ENCODE measurements at regions not wholly inside any gene's neighbourhood (a gene's known extent, or its start where the extent isn't known, plus 50 kb on each side); places are given as distances from the start of the nearest gene placed in this dataset.
"Not testable (repeated sequence)": the region's sequence is repeated elsewhere in the genome, so short reads cannot be mapped to it uniquely, and the experiment has no call there.

DNA sequence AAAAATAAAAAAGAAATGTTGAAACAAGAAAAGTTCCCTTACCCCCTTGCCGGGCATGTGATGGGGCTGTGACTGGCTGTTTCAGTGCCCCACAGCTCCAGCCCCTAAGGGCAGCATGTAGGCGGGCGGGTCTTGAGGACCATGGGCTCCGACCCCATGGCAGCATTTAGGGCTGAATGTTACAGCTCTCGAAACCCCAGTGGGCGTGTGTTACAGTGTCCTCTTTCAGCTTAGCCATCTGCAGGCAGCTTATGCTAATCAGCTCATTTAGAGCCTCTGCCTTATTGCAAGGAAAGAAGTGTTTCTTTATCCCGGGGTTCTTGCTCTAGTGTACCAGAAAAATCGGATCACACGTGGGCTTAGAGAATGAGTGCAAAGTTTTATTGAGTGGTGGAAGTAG is 497.4 kb upstream of the CYLC2 start:
- DNase-seq, result no peak

DNA sequence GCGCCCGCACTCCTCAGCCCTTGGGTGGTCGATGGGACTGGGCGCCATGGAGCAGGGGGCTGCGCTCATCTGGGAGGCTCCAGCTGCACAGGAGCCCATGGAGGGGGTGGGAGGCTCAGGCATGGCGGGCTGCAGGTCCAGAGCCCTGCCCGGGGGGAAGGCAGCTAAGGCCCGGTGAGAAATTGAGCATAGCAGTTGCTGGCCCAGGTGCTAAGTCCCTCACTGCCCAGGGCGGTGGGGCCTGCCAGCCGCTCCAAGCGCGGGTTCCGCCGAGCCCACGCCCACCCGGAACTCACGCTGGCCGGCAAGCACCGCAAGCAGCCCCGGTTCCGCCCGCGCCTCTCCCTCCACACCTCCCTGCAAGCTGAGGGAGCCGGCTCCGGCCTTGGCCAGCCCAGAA is 508.2 kb upstream of the CYLC2 start:
- not testable (repeated sequence) for DNase-seq

DNA sequence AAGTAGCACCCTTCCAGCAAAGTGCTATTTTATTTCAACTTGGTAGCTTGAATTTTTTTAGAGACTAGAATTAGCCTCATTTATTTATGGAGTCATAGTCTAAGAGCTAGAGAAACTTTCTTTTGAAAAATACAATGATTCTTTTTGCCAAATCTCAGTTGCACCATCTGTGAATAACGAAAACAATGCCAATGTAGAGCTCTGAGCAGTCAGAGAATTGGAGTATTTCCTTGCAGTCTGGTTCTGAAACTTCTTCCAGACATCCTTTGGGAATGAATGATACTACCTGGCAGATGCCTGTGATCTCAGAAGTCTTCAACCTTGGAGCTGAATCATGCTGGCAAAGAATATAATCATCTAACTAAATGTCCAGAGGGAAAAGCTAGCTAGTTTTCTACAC is 511.5 kb upstream of the CYLC2 start:
- DNase-seq, result no peak

DNA sequence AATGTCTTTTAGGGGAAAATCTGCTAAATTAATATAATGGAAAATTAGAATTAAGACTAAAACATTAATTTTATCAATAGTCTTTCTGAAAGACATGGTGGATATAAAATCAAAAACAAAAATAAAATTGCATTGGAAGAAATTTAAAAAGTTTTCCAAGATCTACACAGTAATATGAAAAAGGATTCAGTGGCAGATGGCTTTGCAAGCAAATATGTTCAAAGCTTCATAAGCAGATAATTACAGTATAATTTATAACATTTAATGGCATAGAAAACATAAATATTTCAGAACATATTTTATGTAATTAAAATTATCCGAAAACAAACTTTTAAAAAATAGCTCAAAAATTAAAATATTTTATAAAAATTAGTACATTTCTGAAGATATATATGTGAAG is 512.4 kb upstream of the CYLC2 start:
- no peak for DNase-seq

DNA sequence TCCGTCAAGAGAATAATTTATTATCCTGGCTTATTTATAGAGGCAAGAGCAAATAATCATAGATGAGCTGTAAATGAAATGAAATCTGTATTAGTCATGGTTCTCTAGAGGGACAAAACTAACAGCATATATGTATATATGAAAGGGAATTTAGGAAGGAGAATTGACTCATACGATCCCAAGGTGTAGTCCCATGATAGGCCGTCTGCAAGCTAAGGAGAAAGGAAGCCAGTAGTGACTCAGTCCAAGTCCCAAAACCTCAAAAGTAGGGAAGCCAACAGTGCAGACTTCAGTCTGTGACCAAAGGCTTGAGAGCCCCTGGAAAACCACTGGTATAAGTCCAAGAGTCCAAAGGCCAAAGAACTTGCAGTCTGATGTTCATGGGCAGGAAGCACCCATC is 515.9 kb upstream of the CYLC2 start:
- no peak for DNase-seq

DNA sequence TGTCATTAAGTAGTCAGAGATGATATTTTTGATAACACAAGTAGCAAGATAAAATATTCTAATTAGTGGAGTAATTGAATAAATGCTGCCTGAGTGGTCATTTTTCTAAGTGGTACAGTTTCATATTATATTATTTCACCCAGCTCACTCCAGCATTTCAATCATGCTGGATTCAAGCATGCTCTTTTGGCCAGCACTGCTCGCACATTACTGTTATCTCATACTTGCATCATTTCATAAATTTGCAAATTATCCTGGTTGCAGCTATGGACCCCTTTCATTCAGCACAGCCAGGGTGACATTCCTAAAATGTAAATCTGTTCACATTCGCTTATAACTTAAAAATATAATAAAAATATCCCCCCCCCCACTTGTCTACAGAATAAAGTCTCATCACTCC is 520.8 kb upstream of the CYLC2 start:
- no peak for DNase-seq

DNA sequence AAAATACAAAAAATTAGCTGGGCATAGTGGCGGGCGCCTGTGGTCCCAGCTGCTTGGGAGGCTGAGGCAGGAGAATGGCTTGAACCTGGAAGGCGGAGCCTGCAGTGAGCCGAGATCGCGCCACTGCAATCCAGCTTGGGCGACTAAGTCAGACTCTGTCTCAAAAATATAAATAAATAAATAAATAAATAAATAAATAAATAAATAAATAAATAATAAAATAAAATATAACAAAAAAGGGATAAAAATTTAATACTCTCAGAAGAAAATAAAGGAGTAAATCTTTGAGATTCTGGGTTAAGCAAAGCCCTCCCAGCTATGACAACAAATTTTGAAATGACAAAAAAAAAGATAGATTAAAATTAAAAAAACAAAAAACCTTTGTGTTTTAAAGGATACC is 525.7 kb upstream of the CYLC2 start:
- not testable (repeated sequence) for DNase-seq

DNA sequence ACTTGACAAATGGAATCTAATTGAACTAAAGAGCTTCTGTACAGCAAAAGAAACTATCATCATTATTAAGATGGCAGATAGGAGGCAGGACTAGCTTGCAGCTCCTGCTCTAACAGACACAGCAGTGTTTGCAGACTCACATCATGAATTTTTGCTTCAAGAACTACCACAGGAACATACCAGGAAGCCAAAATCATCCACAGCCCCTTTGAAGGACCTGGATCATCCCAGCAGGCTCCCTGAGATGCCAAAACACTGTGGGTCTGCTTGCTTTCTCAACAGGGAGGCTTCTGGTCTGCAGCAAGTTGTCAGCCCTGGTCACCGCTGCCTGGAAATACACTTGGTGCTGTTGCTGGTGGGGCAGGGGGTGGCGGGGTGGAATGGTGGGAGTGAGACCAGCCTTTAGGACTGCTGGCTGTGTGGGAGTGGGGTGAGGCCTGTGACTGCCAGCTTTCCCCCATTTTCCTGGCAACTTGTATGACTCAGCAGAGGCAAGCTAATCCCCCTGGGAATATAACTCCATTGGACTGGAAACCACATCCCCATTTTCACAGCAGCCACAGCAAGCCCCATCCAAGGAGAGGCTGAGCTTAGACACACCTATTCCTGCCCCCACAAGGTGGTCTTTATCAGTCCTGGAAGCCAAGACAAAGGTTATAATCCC is 533.8 kb upstream of the CYLC2 start:
- no peak for DNase-seq

DNA sequence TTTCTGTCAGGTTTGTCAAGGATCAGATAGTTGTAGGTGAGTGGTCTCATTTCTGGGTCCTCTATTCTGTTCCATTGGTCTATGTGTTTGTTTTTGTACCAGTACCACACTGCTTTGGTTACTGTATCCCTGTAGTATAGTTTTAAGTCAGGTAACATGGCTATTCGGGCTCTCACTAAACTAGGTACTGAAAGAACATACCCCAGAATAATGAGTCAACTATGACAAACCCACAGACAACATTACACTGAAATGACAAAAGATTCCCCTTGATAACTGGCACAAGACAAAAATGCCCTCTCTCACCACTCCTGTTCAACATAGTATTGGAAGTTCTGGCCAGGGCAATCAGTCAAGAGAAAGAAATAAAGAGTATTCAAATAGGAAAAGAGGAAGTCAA is 535.3 kb upstream of the CYLC2 start:
- DNase-seq, result no peak

DNA sequence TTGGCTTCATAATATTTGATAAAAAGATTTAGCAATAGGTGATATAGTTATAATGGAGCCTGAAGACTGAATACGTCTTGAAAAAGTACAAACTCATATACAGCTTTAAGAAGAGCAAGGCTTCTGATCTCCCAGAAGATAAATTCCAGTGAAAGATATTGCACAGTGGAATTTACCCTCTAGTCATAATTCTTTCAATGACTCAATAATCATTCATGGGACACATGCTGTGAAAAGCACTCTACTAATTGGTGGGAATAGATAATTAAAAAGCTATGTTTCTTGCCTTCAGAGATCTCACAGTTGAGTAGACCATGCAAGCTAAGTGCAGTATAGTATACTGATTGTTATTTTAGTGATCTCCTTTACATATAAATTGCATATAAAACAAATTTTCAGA is 538.6 kb upstream of the CYLC2 start:
- no peak for DNase-seq

DNA sequence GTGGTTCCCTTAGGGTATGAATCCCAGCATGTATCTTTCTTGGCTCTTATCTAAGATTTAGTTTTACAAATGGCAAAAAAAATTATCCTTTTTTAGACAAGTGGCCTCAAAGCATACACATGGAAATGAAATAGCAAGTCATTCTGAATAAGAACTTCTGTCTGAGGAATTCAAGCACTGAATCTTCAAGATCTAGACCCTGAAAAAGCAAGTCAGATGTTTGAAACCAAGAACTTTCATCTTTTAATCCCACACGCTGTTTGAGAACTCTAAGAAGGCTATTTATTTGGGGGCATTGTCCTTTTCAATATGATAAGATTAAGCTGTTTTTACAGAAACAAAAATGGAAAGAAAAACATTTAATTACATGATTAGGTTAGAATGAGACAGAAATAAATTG is 549.2 kb upstream of the CYLC2 start:
- no peak for DNase-seq

DNA sequence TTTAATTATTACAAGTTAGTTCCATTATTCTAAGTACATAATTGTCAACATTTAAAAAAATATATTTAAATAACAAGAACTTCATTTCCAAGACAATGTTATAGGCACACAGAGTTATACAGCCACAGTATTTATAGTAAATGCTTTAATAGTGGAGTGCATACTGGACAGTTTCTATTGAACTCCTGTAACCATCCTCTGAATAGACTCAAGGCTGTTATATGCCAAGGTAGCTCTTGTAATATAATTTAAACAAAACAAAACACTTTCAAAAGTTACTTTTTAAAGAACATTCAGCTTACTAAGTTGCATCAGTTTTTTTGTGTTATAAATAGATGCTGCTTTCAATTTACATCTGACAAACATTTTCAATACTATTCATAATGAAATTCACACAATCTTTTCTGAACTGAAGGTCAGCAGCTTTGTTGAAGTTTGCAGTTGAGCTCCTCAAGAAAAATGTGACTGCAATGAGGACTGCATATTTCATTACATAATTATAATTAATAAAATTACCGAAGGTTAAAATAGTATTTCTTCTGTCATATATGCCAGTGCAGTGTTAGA is 549.9 kb upstream of the CYLC2 start:
- DNase-seq, result no peak

DNA sequence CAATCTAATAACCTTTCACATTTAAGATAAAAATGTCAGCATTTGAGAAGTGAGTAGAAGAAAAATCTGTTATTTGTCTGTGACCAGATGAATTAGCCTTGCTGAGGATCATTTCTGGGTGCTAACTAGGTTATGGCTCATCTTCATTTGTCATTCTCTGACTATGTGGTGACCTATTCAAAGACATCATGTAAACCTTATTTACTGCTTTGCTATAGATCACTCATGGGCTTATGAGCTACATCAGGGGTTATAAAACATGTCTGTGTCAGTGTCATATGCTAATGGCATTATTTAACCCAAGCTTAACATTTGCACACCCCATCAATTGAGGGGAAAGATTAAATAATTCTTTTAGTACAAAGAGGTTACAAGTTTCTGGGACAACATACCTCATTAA is 555.5 kb upstream of the CYLC2 start:
- no peak for DNase-seq

DNA sequence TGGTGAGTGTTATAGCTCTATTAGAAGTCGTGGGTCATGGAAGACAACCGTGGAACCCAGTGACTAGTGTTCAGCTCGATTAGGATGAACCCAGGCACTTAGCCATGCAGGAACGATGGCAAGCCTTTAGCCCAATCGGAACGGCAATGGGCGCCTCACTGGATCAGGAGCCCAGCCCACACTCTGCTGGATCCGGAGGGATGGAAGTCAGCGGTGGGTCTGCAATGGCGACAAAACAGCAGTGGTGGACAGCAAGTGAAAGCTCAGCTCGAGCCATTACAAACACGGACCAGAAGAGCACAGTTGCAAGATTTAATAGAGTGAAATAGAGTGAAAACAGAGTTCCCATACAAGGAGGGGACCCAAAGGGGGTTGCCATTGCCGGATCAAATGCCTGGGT is 558.5 kb upstream of the CYLC2 start:
- DNase-seq, result not testable (repeated sequence)

DNA sequence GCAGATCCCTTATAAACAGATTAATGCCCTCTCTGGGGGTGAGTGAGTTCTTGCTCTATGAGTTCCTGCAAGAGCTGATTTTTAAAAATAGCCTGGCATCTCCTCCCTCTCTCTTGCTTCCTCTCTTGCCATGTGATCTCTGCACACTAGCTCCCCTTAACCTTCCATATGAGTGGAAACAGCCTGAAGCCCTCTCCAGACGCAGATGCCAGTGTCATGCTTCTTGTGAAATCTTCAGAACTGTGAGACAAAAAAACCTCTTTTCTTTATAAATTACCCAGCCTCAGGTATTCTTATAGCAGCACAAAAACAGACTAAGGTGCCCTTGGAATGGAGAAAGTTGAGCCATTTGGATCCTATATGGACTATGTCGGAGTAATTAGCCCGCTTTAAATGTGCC is 559.7 kb upstream of the CYLC2 start:
- DNase-seq, result no peak

DNA sequence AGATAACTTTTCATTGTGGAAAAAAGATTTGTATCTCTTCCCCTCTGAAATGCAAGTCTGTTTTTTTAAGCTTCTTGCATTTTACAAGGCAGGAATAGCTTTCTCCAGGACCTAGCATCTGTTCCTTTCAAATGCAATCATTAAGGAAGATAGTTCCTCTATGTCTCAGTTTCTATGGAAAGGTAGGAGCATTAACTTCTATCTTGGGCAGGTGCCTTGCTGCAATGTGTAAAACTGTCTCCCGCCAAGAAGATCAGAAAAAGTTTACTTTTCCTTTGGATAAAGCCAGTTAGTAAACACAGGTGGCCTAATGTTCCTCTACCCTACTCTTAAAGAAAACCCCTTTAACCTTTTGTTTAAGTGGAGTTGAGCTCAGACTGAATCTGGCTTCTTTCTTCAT is 560.6 kb upstream of the CYLC2 start:
- no peak for DNase-seq

DNA sequence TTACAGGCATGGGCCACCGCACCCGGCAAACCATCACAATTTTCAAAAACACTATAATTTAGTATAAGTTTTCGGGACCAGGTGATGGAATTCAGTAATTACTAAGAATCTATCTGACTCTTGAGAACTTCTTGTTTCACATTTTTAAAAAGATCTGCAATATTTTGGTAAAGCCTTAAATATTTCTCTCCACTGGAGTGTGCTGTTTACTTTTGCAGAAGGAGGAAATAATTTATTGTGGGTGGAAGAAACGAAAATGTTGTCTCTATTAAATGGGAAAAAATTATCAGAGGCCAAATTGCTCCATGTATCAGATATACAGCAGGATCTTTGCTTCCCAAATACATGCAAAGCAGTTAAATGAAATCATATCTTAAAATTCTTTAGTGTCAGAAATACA is 566.8 kb upstream of the CYLC2 start:
- DNase-seq, result no peak

DNA sequence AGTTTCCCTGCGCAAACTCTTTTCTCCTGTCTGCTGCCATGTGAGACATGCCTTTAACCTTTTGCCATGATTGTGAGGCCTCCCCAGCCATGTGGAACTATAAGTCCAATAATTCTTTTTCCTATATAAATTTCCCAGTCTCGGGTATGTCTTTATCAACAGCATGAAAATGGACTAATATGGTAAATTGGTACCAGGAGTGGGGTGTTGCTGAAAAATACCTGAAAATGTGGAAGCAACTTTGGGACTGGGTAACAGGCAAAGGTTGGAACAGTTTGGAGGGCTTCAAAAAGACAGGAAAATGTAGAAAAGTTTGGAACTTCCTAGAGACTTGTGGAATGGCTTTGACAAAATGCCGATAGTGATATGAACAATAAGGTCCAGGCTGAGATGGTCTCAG is 578.9 kb upstream of the CYLC2 start:
- DNase-seq, result not testable (repeated sequence)

DNA sequence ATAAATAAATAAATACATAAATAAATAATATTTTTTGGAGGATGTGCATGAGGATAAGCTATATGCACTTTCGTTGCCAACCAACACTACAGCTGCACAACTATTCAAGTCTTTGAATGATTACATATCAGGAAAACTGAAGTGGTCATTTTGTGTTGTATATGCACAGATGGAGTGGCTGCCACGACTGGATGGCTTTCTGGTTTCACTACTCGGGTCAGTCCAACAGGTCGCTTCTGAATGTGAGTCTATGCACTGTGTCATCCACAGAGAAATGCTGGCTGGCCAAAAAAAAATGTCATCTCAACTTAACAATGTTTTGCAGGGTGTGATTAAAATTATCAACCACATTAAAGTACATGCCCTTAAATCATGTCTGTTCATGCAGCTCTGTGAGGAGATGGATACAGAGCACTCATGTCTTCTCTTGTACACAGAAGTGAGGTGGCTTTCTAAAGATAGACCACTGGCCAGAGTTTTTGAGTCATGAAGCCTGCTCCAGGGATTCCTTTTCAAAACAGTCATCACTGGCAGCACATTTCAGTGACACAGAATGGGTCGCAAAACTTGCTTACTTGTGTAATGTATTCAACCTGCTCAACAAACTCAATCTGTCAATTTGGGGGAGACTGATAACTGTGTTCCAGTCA is 589.8 kb upstream of the CYLC2 start:
- DNase-seq, result no peak

DNA sequence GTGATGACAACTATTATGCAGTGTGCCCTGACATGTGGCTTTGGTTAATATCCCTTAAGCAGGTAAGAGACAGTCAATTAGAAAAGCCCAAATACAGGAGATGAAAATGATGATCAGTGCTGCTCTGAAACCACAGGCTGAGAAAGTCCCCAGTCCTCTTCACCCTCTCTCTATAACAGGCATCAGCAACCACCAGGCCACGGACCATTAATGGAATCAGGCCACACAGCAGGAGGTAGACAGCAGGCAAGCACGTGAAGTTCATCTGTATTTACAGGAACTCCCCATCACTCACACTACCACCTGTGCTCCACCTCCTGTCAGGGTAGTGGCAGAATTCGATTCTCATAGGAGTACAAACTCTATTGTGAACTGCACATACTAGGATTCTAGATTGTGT is 591.6 kb upstream of the CYLC2 start:
- no peak for DNase-seq

DNA sequence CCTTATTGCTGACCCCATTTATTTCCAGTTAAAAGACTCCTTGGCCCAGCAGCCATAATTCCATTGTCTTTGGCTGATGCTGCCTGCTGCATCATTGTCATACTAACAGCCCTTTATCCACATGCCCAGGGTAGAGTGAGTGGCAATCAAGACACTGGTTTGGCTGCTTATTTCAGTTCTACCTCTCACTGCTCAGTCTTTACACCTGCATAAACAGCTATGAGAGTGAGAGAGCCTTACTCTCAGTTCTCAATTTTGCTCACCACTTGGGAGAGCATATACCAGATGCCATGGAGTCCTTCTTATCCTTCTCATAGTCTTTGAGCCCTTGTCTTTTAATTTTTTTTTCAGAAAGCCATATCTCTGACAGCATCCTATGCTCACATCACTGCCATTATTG is 596.9 kb upstream of the CYLC2 start:
- no peak for DNase-seq

DNA sequence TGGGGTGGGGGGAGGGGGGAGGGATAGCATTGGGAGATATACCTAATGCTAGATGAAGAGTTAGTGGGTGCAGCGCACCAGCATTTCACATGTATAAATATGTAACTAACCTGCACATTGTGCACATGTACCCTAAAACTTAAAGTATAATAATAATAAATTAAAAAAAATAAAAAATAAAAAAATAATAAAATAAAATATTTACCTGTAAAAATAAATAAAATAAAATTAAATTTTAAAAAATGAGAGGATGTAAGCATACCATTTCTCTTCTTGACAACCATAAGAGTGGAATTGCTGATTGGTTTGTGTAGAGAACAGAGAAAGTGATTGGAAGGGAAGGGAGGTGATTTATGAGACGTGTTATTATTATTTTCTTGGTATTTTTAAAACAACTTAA is 609.5 kb upstream of the CYLC2 start:
- not testable (repeated sequence) for DNase-seq

DNA sequence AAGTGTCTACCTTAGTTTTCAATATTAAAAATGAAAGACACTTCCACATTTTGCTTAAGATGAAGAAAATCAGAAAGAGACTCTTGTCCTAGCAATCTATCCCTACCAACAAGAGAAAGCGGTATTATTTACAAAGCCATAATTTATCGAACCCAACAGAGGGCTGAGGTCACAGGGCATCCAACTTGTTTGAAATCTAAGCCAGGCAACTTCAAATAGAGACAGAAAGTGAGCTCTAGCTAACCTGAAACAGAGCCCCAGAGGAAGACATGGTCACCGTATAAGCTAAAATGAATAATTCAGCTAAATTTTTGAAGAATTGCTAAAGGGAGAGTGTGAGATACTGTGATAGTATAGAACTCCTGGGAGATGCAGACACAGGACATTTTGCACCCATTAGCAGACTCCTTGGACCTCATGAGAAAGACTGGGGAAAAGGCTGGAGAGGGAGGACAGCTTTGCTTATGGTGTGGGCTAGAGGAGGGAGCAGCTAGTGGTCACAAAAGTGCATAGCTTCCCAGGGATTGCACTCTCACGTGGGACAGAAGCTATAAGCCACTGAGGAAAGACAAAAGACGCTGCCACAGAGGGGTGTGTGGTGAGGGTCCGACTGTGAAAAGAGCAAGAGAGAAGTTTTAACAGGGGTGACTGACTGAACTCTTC is 624.2 kb upstream of the GRIN3A start:
- no peak for DNase-seq

DNA sequence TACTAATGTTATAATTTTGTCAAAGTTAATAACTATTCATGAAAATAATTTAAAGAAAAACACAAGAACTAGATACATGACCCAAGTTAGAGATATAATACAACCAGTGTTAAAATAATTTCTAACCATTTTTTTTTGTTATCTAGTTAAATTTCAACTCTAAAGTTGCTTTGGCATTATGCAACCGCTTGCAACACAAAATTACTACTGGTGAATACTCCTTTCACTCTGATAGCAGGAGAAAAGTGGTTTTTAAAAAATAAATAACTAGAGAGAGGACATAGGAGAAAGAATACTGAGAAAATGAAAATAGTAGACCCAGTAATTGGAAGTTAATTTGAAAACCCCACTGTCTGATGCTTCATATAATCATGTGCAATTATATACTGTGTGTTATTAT is 622.4 kb upstream of the GRIN3A start:
- DNase-seq, result no peak
